Colonic mucosa (tissue), 4 donors: ENCODE measurements at regions not wholly inside any gene's neighbourhood (a gene's known extent, or its start where the extent isn't known, plus 50 kb on each side); places are given as distances from the start of the nearest gene placed in this dataset.
"Not testable (repeated sequence)": the region's sequence is repeated elsewhere in the genome, so short reads cannot be mapped to it uniquely, and the experiment has no call there.

Experiments used
- DNase-seq: peaks from one replicate; pipeline ENCODE4 v3.0.0-alpha.2; 2020
- H3K27ac ChIP-seq: fragments of 200-600 bp; one replicate; pipeline ENCODE4 v1.8.0; 2021
- H3K27me3 ChIP-seq: fragments of 200-600 bp; one replicate; pipeline ENCODE4 v1.8.0; 2021
- H3K36me3 ChIP-seq: fragments of 200-600 bp; one replicate; pipeline ENCODE4 v1.8.0; 2021
- H3K4me1 ChIP-seq: fragments of 200-600 bp; one replicate; pipeline ENCODE4 v1.8.0; 2021; ENCODE audit warnings: mild to moderate bottlenecking
- H3K4me3 ChIP-seq: fragments of 200-600 bp; one replicate; pipeline ENCODE4 v1.8.0; 2021
- H3K9ac ChIP-seq, 2 donors: one replicate each; pipeline ENCODE4 v1.7.0; 2013; ENCODE audit warnings: control low read depth in 2 of 2, low read depth in 2 of 2, low read length in 2 of 2
- H3K9me3 ChIP-seq: fragments of 200-600 bp; one replicate; pipeline ENCODE4 v1.8.0; 2021
- intact Hi-C: fragments of 100-400 bp; cut with DNase I; formaldehyde crosslinking; loops from one replicate; pipeline ENCODE4 v1.14.1; 2022
- TF ChIP-seq, protein P1 (sequence below): fragments of 200-600 bp; IDR thresholded peaks from one replicate; pipeline ENCODE4 v1.8.0; 2022; ENCODE audit warnings: antibody characterized with exemption, mild to moderate bottlenecking
- donor health status: healthy.
- donor health status: DM: no; HTN: no; CAD: no.
- donor health status: DM: no; HTN: no; CAD: no.

DNA sequence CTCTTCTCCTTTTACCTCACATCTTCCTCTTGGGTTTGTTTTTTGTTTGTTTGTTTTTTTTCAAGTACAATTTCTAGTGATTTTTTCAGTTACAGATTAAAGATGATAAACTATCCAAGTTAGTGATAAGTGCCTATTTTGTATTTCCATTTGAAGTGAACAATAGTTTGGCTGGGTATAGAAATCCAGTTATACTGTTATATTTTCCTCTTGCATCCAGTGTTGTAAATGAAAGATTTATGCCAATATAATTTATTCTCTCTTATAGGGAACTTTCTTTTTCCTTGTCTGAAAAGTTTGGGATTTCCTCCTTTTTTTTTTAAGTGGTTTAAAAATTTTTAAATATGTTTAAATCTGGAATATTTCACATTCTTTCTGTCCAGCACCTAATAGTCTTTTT is 169.4 kb downstream of the CPEB2 start:
- no peak for DNase-seq
- no peaks in the 10 kb centered on the region for H3K4me1 ChIP-seq
- no peak overlapping the region for H3K27ac ChIP-seq
- TF ChIP-seq, protein P1, sequence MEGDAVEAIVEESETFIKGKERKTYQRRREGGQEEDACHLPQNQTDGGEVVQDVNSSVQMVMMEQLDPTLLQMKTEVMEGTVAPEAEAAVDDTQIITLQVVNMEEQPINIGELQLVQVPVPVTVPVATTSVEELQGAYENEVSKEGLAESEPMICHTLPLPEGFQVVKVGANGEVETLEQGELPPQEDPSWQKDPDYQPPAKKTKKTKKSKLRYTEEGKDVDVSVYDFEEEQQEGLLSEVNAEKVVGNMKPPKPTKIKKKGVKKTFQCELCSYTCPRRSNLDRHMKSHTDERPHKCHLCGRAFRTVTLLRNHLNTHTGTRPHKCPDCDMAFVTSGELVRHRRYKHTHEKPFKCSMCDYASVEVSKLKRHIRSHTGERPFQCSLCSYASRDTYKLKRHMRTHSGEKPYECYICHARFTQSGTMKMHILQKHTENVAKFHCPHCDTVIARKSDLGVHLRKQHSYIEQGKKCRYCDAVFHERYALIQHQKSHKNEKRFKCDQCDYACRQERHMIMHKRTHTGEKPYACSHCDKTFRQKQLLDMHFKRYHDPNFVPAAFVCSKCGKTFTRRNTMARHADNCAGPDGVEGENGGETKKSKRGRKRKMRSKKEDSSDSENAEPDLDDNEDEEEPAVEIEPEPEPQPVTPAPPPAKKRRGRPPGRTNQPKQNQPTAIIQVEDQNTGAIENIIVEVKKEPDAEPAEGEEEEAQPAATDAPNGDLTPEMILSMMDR: no peak
- no peaks in the 10 kb centered on the region for H3K27me3 ChIP-seq
- no peak overlapping the region for H3K4me3 ChIP-seq
- H3K9me3 ChIP-seq: no peaks in the 10 kb centered on the region
- no peak overlapping the region for H3K9ac ChIP-seq
- H3K36me3 ChIP-seq: no peaks in the 10 kb centered on the region
- intact Hi-C loops: no loop called here

- no peak overlapping the region for H3K9ac ChIP-seq
- no peaks in the 10 kb centered on the region for H3K9me3 ChIP-seq
- no peak for DNase-seq
- H3K27me3 ChIP-seq: no peaks in the 10 kb centered on the region
- TF ChIP-seq, protein P1: no peak
- intact Hi-C loops: no loop called here
- no peak overlapping the region for H3K4me3 ChIP-seq
- no peaks in the 10 kb centered on the region for H3K4me1 ChIP-seq
- H3K27ac ChIP-seq: no peak overlapping the region
- no peaks in the 10 kb centered on the region for H3K36me3 ChIP-seq
Observed at GRCh38 chr4:15173251-15173650, 171.0 kb downstream of the CPEB2 start.

DNA sequence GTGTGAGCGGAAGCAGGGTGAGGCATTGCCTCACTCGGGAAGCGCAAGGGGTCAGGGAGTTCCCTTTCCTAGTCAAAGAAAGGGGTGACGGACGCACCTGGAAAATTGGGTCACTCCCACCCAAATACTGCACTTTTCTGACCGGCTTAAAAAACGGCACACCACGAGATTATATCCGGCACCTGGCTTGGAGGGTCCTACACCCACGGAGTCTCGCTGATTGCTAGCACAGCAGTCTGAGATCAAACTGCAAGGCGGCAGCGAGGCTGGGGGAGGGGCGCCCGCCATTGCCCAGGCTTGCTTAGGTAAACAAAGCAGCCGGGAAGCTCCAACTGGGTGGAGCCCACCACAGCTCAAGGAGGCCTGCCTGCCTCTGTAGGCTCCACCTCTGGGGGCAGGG is 171.9 kb downstream of the CPEB2 start:
- not testable (repeated sequence) for H3K9me3 ChIP-seq, H3K36me3 ChIP-seq

GRCh38 chr4:15179842-15180241 is 177.6 kb downstream of the CPEB2 start:
- H3K36me3 ChIP-seq, H3K9me3 ChIP-seq, DNase-seq, intact Hi-C loops, H3K4me1 ChIP-seq, H3K4me3 ChIP-seq, H3K9ac ChIP-seq, H3K27ac ChIP-seq, H3K27me3 ChIP-seq: not testable (repeated sequence)

More for the DNA sequence above, 171.9 kb downstream of the CPEB2 start:
- H3K4me1 ChIP-seq, H3K27me3 ChIP-seq, H3K9ac ChIP-seq, H3K4me3 ChIP-seq, H3K27ac ChIP-seq, intact Hi-C loops, DNase-seq: not testable (repeated sequence)

DNA sequence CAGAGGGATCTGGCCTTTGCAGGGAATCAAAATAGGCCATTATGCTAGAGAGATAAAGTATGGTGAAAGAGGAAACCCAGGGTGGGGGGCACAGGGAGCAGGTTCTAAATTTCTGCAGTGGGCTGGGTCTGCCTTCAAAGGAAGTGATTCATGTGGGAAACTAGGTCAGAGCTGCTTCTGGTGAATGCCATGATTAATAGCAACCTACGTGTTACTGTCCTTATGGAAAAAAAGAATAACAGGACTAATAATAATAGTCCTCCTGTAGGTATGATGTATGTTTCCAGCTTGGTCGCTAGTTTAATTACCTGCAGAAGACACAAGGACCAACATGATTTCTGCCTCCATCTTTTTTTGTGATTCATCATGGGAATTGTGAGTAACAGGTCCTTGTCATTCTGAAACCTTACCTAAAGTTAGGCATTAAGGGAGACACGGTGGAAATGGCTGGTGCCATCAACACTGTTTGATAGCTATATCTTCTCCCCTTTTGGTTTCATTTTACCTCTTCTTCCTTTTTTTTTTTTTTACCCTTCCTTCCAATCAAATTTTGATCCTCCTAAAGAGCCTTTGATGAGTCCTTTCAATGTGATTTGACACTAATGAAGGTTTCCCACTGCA is 180.4 kb downstream of the CPEB2 start:
- TF ChIP-seq, protein P1: no peak
- intact Hi-C loops: no loop called here
- no peaks in the 10 kb centered on the region for H3K27me3 ChIP-seq
- H3K9me3 ChIP-seq: no peaks in the 10 kb centered on the region
- no peaks in the 10 kb centered on the region for H3K4me1 ChIP-seq
- no peak for DNase-seq
- H3K36me3 ChIP-seq: no peaks in the 10 kb centered on the region
- H3K9ac ChIP-seq: no peak overlapping the region
- no peak overlapping the region for H3K4me3 ChIP-seq
- H3K27ac ChIP-seq: no peak overlapping the region

DNA sequence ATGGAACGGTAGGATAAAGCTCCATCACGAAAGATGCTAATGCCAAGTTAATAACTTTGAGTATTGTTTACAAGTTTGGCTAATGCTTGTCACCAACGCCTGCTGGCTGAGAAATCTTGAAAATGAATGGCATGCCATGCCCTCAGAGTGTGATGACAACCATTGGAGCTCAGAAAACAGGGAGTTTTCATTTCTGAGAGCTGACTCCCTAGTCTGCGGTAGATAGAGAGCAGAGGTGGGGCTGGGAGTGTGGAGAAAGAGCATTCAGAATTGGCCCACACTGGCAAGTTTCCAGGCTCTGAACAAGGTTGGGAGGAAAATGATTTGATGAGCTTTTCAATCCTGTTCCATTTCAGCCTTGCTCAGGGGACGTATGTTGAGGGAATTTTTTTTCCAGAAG is 183.9 kb downstream of the CPEB2 start:
- intact Hi-C loops: no loop called here
- no peaks in the 10 kb centered on the region for H3K27me3 ChIP-seq
- no peaks in the 10 kb centered on the region for H3K4me1 ChIP-seq
- no peak overlapping the region for H3K27ac ChIP-seq
- no peaks in the 10 kb centered on the region for H3K9me3 ChIP-seq
- no peak overlapping the region for H3K4me3 ChIP-seq
- TF ChIP-seq, protein P1: no peak
- no peak overlapping the region for H3K9ac ChIP-seq
- no peaks in the 10 kb centered on the region for H3K36me3 ChIP-seq
- DNase-seq: no peak
